Endothelial cell (in vitro differentiated cells): ENCODE measurements at regions not wholly inside any gene's neighbourhood (a gene's known extent, or its start where the extent isn't known, plus 50 kb on each side); places are given as distances from the start of the nearest gene placed in this dataset.
"Not testable (repeated sequence)": the region's sequence is repeated elsewhere in the genome, so short reads cannot be mapped to it uniquely, and the experiment has no call there.

Source experiments
- DNase-seq: peaks from one replicate; pipeline ENCODE4 v3.0.0; 2021; ENCODE audit warnings: low spot score
- H3K27ac Mint-ChIP-seq: one replicate; pipeline ENCODE4 v1.8.0; 2021; ENCODE audit warnings: mixed read lengths, inconsistent platforms; ENCODE audit not compliant: unreplicated experiment
- H3K27me3 Mint-ChIP-seq: one replicate; pipeline ENCODE4 v1.8.0; 2021; ENCODE audit warnings: mild to moderate bottlenecking, moderate library complexity, mixed read lengths, inconsistent platforms; ENCODE audit not compliant: unreplicated experiment
- H3K36me3 Mint-ChIP-seq: one replicate; pipeline ENCODE4 v1.8.0; 2021; ENCODE audit warnings: mild to moderate bottlenecking, low read depth, mixed read lengths, inconsistent platforms; ENCODE audit not compliant: unreplicated experiment
- H3K4me1 Mint-ChIP-seq: one replicate; pipeline ENCODE4 v1.8.0; 2021; ENCODE audit warnings: mild to moderate bottlenecking, mixed read lengths, inconsistent platforms; ENCODE audit not compliant: unreplicated experiment
- H3K4me3 Mint-ChIP-seq: one replicate; pipeline ENCODE4 v1.8.0; 2021; ENCODE audit warnings: mild to moderate bottlenecking, mixed read lengths, inconsistent platforms; ENCODE audit not compliant: unreplicated experiment
- H3K9me3 Mint-ChIP-seq: one replicate; pipeline ENCODE4 v1.8.0; 2021; ENCODE audit warnings: mixed read lengths, inconsistent platforms; ENCODE audit not compliant: unreplicated experiment
- TF ChIP-seq, protein P1 (sequence below): fragments of 200-600 bp; sonication (generic); IDR thresholded peaks from one replicate; pipeline ENCODE4 v1.5.0; 2021; ENCODE audit warnings: antibody characterized with exemption; ENCODE audit not compliant: unreplicated experiment

DNA sequence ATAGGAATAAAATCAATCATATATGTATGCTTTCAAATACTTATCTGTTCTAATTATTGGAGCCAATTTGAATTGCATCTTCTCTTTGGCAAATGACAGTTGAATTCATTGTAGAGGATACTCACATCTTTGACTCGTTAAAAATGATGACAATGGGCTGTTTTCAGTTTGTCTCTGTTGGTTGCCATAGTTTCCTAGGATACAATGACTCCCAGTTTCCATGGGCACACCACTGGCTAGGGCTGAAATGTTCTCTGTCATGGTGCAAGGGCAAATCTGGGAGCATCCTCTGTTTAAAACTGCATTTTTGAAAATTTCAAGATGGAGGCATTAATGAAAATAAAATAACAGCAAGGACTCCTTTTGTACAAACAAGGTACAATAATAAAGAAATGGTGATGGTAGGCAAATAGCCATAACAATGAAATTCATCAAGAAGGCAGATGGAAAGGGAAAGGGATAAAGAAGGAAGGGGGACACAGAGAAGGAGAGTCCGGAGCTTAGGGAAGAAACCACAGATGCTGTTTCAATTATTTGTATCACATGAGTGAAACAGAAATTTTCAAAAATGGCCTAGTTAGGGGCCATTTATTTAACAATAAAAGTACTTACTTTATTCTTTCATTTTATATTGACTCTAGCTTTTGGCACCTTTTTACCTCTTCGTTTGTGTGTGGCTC lies 378.8 kb upstream of the SEMA6A start:
- H3K4me1 Mint-ChIP-seq: peaks cover 9% of the 10 kb centered on the region
- H3K27ac Mint-ChIP-seq: peak overlapping the region; percentile 91
- peak; percentile 9 for DNase-seq
- no peaks in the 10 kb centered on the region for H3K9me3 Mint-ChIP-seq
- H3K36me3 Mint-ChIP-seq: no peaks in the 10 kb centered on the region
- TF ChIP-seq, protein P1, sequence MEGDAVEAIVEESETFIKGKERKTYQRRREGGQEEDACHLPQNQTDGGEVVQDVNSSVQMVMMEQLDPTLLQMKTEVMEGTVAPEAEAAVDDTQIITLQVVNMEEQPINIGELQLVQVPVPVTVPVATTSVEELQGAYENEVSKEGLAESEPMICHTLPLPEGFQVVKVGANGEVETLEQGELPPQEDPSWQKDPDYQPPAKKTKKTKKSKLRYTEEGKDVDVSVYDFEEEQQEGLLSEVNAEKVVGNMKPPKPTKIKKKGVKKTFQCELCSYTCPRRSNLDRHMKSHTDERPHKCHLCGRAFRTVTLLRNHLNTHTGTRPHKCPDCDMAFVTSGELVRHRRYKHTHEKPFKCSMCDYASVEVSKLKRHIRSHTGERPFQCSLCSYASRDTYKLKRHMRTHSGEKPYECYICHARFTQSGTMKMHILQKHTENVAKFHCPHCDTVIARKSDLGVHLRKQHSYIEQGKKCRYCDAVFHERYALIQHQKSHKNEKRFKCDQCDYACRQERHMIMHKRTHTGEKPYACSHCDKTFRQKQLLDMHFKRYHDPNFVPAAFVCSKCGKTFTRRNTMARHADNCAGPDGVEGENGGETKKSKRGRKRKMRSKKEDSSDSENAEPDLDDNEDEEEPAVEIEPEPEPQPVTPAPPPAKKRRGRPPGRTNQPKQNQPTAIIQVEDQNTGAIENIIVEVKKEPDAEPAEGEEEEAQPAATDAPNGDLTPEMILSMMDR: no peak
- peaks cover under 1% of the 10 kb centered on the region for H3K27me3 Mint-ChIP-seq
- no peak overlapping the region for H3K4me3 Mint-ChIP-seq

DNA sequence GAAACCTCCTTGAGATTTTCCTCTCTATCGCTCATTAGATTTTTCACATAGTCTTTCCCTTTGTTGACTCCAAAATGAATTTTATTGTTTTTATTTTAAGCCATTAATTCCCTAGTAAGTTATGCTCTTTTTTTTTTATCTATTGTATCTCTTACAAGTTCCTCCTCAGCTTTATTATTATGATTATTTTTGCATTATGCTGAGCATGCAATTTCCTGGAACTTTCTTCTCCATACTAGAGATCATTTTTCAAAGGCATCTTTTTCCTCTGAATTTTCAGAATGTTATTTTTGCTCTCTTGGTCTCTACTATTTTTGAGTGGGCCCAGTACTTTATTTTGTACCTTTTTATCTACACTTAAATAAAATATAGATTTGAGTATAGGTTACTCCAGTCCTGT lies 376.6 kb upstream of the SEMA6A start:
- Mint-ChIP-seq H3K4me3 (no peak overlapping the region), H3K9me3 (no peaks in the 10 kb centered on the region), H3K27me3 (peaks cover 3% of the 10 kb centered on the region), H3K27ac (no peak overlapping the region), H3K4me1 (peaks cover 13% of the 10 kb centered on the region), H3K36me3 (peaks cover 5% of the 10 kb centered on the region)
- TF ChIP-seq, protein P1: no peak
- DNase-seq: no peak

DNA sequence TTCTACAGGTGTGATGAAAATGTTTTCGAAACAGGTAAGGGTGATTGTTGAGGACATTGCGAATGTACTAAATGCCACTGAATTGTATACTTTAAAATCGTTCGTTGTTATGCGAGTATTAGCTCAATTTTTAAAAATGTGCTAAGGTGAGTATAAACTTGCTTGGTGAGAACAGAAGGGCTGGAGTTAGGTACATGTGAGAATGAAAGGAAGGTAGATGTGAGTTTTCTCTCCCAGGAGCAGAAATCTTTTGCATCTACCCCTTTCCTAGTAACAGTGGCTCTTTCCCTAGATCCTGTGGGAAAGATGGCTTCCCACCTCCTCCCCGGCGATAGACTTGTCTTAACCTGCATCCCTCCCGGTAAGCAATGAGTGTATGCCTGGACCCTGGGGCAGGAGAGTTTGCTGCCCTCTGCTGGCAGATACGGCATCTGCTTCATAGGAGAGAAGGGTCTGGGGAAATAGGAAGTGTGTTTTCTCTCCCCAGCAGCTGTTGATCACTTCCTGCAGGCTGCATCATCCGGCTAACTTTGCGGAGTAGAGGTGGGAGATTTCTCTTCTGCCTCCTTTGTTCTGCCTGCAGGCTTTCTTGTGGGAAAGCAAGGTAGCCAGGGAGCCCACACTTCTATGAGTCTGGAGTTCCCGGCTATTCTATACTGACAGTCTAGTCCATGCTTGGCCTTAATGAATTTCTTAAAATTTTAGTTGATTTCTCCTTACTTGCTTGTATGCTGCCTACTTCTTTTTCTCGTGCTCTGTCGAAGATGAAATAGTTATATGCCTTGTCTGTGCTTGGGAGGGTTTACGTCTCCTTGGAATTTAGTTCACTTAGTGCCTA lies 373.3 kb upstream of the SEMA6A start:
- H3K27ac Mint-ChIP-seq: peak overlapping the region; percentile 84
- H3K4me1 Mint-ChIP-seq: peaks cover 9% of the 10 kb centered on the region
- peak; percentile 79 for DNase-seq

DNA sequence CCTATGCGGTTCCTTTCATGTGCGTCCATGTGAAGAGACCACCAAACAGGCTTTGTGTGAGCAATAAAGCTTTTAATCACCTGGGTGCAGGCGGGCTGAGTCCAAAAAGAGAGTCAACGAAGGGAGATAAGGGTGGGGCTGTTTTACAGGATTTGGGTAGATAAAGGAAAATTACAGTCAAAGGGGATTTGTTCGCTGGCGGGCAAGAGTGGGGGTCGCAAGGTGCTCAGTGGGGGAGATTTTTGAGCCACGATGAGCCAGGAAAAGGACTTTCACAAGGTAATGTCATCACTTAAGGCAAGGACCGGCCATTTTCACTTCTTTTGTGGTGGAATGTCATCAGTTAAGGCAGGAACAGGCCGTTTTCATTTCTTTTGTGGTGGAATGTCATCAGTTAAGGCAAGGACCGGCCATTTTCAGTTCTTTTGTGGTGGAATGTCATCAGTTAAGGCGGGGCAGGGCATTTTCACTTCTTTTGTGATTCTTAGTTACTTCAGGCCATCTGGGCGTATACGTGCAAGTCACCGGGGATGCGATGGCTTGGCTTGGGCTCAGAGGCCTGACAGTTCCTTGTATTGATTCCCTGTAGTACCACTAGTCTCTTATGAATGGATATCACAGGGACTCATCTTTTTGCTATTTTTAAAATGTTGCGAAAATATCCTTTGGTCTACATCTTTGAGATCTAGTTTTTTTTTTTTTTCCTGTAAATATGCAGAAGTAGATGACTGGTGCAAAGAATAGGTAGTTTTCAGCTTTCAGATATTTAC lies 371.2 kb upstream of the SEMA6A start:
- not testable (repeated sequence) for H3K27me3 Mint-ChIP-seq, DNase-seq, H3K4me1 Mint-ChIP-seq, H3K4me3 Mint-ChIP-seq, H3K36me3 Mint-ChIP-seq, H3K27ac Mint-ChIP-seq, H3K9me3 Mint-ChIP-seq

More for the DNA sequence above, 373.3 kb upstream of the SEMA6A start:
- H3K27me3 Mint-ChIP-seq: peaks cover 5% of the 10 kb centered on the region
- TF ChIP-seq, protein P1: peak; percentile 74
- no peaks in the 10 kb centered on the region for H3K9me3 Mint-ChIP-seq
- H3K36me3 Mint-ChIP-seq: peaks cover 5% of the 10 kb centered on the region
- H3K4me3 Mint-ChIP-seq: no peak overlapping the region

- Mint-ChIP-seq H3K9me3 (no peaks in the 10 kb centered on the region), H3K36me3 (peaks cover 5% of the 10 kb centered on the region), H3K27me3 (peaks cover 5% of the 10 kb centered on the region), H3K27ac (no peak overlapping the region), H3K4me1 (peaks cover 9% of the 10 kb centered on the region), H3K4me3 (no peak overlapping the region)
- DNase-seq: no peak
- TF ChIP-seq, protein P1: no peak
These were observed 369.6 kb upstream of the SEMA6A start for GRCh38 chr5:116944183-116944582.
